Right lobe of liver (tissue), 4 donors: ENCODE measurements at regions not wholly inside any gene's neighbourhood (a gene's known extent, or its start where the extent isn't known, plus 50 kb on each side); places are given as distances from the start of the nearest gene placed in this dataset.

Source experiments
- POLR2A ChIP-seq: fragments of 450-650 bp; IDR thresholded peaks from one replicate; pipeline ENCODE4 v1.6.1; 2017; ENCODE audit warnings: antibody characterized with exemption, mild to moderate bottlenecking
- TF ChIP-seq, protein P1 (sequence below), 4 donors: fragments of 200-600 bp in 3 of 4; fragments of 450-650 bp in 1 of 4; IDR thresholded peaks; one replicate each; pipeline versions ENCODE4 v1.5.1 to v1.8.0; 2016 to 2022; ENCODE audit warnings: antibody characterized with exemption in 4 of 4, mild to moderate bottlenecking in 2 of 4
- donor health status: DM: no; HTN: no; CAD: no.
- donor health status: DM: no; HTN: no; CAD: no.
- donor health status: DM: no; HTN: yes; CAD: no.

DNA sequence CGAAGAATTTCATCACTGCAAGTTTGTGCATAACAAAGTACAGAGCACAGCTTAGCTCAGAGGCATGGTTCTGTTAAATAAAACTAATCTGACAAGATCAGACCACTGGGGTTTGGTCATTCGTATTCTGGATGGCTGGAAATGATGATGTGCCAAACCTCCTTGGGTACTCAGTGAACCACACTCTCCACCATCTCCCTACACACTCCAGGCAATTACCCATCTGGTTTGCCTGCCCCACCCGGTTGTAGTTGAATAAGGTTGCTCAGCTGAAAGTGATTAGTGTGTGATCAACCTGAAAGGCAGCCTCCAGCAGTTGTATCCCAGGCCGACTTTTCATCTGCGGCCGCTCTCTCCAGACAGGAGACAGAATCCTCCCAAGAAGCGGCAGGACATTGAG, 371.4 kb downstream of the TLE1 start:
- TF ChIP-seq, protein P1, sequence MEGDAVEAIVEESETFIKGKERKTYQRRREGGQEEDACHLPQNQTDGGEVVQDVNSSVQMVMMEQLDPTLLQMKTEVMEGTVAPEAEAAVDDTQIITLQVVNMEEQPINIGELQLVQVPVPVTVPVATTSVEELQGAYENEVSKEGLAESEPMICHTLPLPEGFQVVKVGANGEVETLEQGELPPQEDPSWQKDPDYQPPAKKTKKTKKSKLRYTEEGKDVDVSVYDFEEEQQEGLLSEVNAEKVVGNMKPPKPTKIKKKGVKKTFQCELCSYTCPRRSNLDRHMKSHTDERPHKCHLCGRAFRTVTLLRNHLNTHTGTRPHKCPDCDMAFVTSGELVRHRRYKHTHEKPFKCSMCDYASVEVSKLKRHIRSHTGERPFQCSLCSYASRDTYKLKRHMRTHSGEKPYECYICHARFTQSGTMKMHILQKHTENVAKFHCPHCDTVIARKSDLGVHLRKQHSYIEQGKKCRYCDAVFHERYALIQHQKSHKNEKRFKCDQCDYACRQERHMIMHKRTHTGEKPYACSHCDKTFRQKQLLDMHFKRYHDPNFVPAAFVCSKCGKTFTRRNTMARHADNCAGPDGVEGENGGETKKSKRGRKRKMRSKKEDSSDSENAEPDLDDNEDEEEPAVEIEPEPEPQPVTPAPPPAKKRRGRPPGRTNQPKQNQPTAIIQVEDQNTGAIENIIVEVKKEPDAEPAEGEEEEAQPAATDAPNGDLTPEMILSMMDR (IDR thresholded peaks at IDR 0.05), result no peak
- no peak for TF ChIP-seq POLR2A
